ENCODE measurements at regions not wholly inside any gene's neighbourhood (a gene's known extent, or its start where the extent isn't known, plus 50 kb on each side); places are given as distances from the start of the nearest gene placed in this dataset.
"Not testable (repeated sequence)": the region's sequence is repeated elsewhere in the genome, so short reads cannot be mapped to it uniquely, and the experiment has no call there.

- Mint-ChIP-seq H3K9me3 (no peaks in the 10 kb centered on the region), H3K36me3 (ENCODE audit: low read depth) (no peaks in the 10 kb centered on the region), H3K4me3 (no peak overlapping the region), H3K4me1 (ENCODE audit: low read depth) (no peaks in the 10 kb centered on the region), H3K27ac (no peak overlapping the region), H3K27me3 (no peaks in the 10 kb centered on the region)
Observed at GRCh38 chr3:25957026-25957425, 167.1 kb downstream of the OXSM start.

GRCh38 chr3:25960776-25961175, 170.9 kb downstream of the OXSM start:
- no peaks in the 10 kb centered on the region for H3K36me3 Mint-ChIP-seq (ENCODE audit: low read depth)
- no peaks in the 10 kb centered on the region for H3K9me3 Mint-ChIP-seq
- H3K27me3 Mint-ChIP-seq = no peaks in the 10 kb centered on the region
- H3K4me3 Mint-ChIP-seq = no peak overlapping the region
- no peaks in the 10 kb centered on the region for H3K4me1 Mint-ChIP-seq (ENCODE audit: low read depth)
- H3K27ac Mint-ChIP-seq = no peak overlapping the region

- Mint-ChIP-seq H3K4me1 (ENCODE audit: low read depth) (no peaks in the 10 kb centered on the region), H3K36me3 (ENCODE audit: low read depth) (no peaks in the 10 kb centered on the region), H3K27ac (no peak overlapping the region), H3K9me3 (no peaks in the 10 kb centered on the region), H3K4me3 (no peak overlapping the region), H3K27me3 (no peaks in the 10 kb centered on the region)
Observed at GRCh38 chr3:25962255-25962654, 172.4 kb downstream of the OXSM start.

GRCh38 chr3:25964141-25964540, 174.3 kb downstream of the OXSM start:
- no peaks in the 10 kb centered on the region for H3K4me1 Mint-ChIP-seq (ENCODE audit: low read depth)
- H3K27ac Mint-ChIP-seq = no peak overlapping the region
- no peaks in the 10 kb centered on the region for H3K9me3 Mint-ChIP-seq
- no peaks in the 10 kb centered on the region for H3K27me3 Mint-ChIP-seq
- no peaks in the 10 kb centered on the region for H3K36me3 Mint-ChIP-seq (ENCODE audit: low read depth)
- H3K4me3 Mint-ChIP-seq = no peak overlapping the region

- Mint-ChIP-seq H3K27ac (no peak overlapping the region), H3K27me3 (no peaks in the 10 kb centered on the region), H3K4me3 (no peak overlapping the region), H3K9me3 (peaks cover 6% of the 10 kb centered on the region), H3K36me3 (ENCODE audit: low read depth) (no peaks in the 10 kb centered on the region), H3K4me1 (ENCODE audit: low read depth) (no peaks in the 10 kb centered on the region)
Observed at GRCh38 chr3:25967385-25967784, 177.5 kb downstream of the OXSM start.

GRCh38 chr3:25971736-25972135, 181.8 kb downstream of the OXSM start:
- H3K36me3 Mint-ChIP-seq (ENCODE audit: low read depth) = no peaks in the 10 kb centered on the region
- H3K4me1 Mint-ChIP-seq (ENCODE audit: low read depth) = no peaks in the 10 kb centered on the region
- no peak overlapping the region for H3K4me3 Mint-ChIP-seq
- H3K27me3 Mint-ChIP-seq = no peaks in the 10 kb centered on the region
- H3K9me3 Mint-ChIP-seq = peaks cover 6% of the 10 kb centered on the region
- H3K27ac Mint-ChIP-seq = no peak overlapping the region

GRCh38 chr3:25973122-25973521, 183.2 kb downstream of the OXSM start:
- Mint-ChIP-seq H3K36me3 (ENCODE audit: low read depth) (no peaks in the 10 kb centered on the region), H3K4me1 (ENCODE audit: low read depth) (no peaks in the 10 kb centered on the region), H3K27ac (no peak overlapping the region), H3K4me3 (no peak overlapping the region), H3K27me3 (no peaks in the 10 kb centered on the region), H3K9me3 (peaks cover 6% of the 10 kb centered on the region)

GRCh38 chr3:25982756-25983155, 192.9 kb downstream of the OXSM start:
- Mint-ChIP-seq H3K36me3 (ENCODE audit: low read depth) (no peaks in the 10 kb centered on the region), H3K27me3 (no peaks in the 10 kb centered on the region), H3K4me3 (no peak overlapping the region), H3K27ac (no peak overlapping the region), H3K9me3 (no peaks in the 10 kb centered on the region), H3K4me1 (ENCODE audit: low read depth) (no peaks in the 10 kb centered on the region)

- H3K4me3 Mint-ChIP-seq = no peak overlapping the region
- no peaks in the 10 kb centered on the region for H3K36me3 Mint-ChIP-seq (ENCODE audit: low read depth)
- H3K27me3 Mint-ChIP-seq = no peaks in the 10 kb centered on the region
- H3K27ac Mint-ChIP-seq = no peak overlapping the region
- peaks cover 4% of the 10 kb centered on the region for H3K9me3 Mint-ChIP-seq
- H3K4me1 Mint-ChIP-seq (ENCODE audit: low read depth) = no peaks in the 10 kb centered on the region
Observed at GRCh38 chr3:25985621-25986020, 195.7 kb downstream of the OXSM start.

- Mint-ChIP-seq H3K9me3 (peaks cover 16% of the 10 kb centered on the region), H3K36me3 (ENCODE audit: low read depth) (no peaks in the 10 kb centered on the region), H3K27me3 (no peaks in the 10 kb centered on the region), H3K4me1 (ENCODE audit: low read depth) (no peaks in the 10 kb centered on the region), H3K4me3 (no peak overlapping the region), H3K27ac (no peak overlapping the region)
Observed at GRCh38 chr3:25992606-25993005, 202.7 kb downstream of the OXSM start.

- H3K4me3 Mint-ChIP-seq = no peak overlapping the region
- H3K4me1 Mint-ChIP-seq (ENCODE audit: low read depth) = no peaks in the 10 kb centered on the region
- H3K27me3 Mint-ChIP-seq = no peaks in the 10 kb centered on the region
- H3K36me3 Mint-ChIP-seq (ENCODE audit: low read depth) = no peaks in the 10 kb centered on the region
- H3K27ac Mint-ChIP-seq = no peak overlapping the region
- H3K9me3 Mint-ChIP-seq = peaks cover 8% of the 10 kb centered on the region
Observed at GRCh38 chr3:26004172-26004571, 214.3 kb downstream of the OXSM start.

- no peaks in the 10 kb centered on the region for H3K9me3 Mint-ChIP-seq
- no peaks in the 10 kb centered on the region for H3K27me3 Mint-ChIP-seq
- no peak overlapping the region for H3K4me3 Mint-ChIP-seq
- H3K27ac Mint-ChIP-seq = no peak overlapping the region
- H3K36me3 Mint-ChIP-seq (ENCODE audit: low read depth) = no peaks in the 10 kb centered on the region
- no peaks in the 10 kb centered on the region for H3K4me1 Mint-ChIP-seq (ENCODE audit: low read depth)
Observed at GRCh38 chr3:26011276-26011675, 221.4 kb downstream of the OXSM start.

- H3K27me3 Mint-ChIP-seq = no peaks in the 10 kb centered on the region
- no peaks in the 10 kb centered on the region for H3K36me3 Mint-ChIP-seq (ENCODE audit: low read depth)
- no peak overlapping the region for H3K27ac Mint-ChIP-seq
- H3K4me3 Mint-ChIP-seq = no peak overlapping the region
- H3K4me1 Mint-ChIP-seq (ENCODE audit: low read depth) = no peaks in the 10 kb centered on the region
- H3K9me3 Mint-ChIP-seq = no peaks in the 10 kb centered on the region
Observed at GRCh38 chr3:26012241-26012745, 222.4 kb downstream of the OXSM start.

GRCh38 chr3:26015752-26016151, 225.9 kb downstream of the OXSM start:
- Mint-ChIP-seq H3K27ac (no peak overlapping the region), H3K4me3 (no peak overlapping the region), H3K4me1 (ENCODE audit: low read depth) (no peaks in the 10 kb centered on the region), H3K9me3 (no peaks in the 10 kb centered on the region), H3K36me3 (ENCODE audit: low read depth) (no peaks in the 10 kb centered on the region), H3K27me3 (no peaks in the 10 kb centered on the region)

- no peaks in the 10 kb centered on the region for H3K36me3 Mint-ChIP-seq (ENCODE audit: low read depth)
- no peaks in the 10 kb centered on the region for H3K27me3 Mint-ChIP-seq
- no peaks in the 10 kb centered on the region for H3K9me3 Mint-ChIP-seq
- no peak overlapping the region for H3K4me3 Mint-ChIP-seq
- H3K4me1 Mint-ChIP-seq (ENCODE audit: low read depth) = no peaks in the 10 kb centered on the region
- H3K27ac Mint-ChIP-seq = no peak overlapping the region
Observed at GRCh38 chr3:26018889-26019288, 229.0 kb downstream of the OXSM start.

GRCh38 chr3:26024206-26024605, 234.3 kb downstream of the OXSM start:
- not testable (repeated sequence) for H3K27me3 Mint-ChIP-seq; H3K4me3 Mint-ChIP-seq; H3K36me3 Mint-ChIP-seq (ENCODE audit: low read depth); H3K9me3 Mint-ChIP-seq; H3K4me1 Mint-ChIP-seq (ENCODE audit: low read depth); H3K27ac Mint-ChIP-seq
